CD4-positive, alpha-beta T cell treated with Interferon gamma for 1 hour (primary cell): ENCODE measurements at regions not wholly inside any gene's neighbourhood (a gene's known extent, or its start where the extent isn't known, plus 50 kb on each side); places are given as distances from the start of the nearest gene placed in this dataset.
"Not testable (repeated sequence)": the region's sequence is repeated elsewhere in the genome, so short reads cannot be mapped to it uniquely, and the experiment has no call there.

Source experiments
- DNase-seq: peaks from one replicate; pipeline ENCODE4 v3.0.0-alpha.2; 2020

DNA sequence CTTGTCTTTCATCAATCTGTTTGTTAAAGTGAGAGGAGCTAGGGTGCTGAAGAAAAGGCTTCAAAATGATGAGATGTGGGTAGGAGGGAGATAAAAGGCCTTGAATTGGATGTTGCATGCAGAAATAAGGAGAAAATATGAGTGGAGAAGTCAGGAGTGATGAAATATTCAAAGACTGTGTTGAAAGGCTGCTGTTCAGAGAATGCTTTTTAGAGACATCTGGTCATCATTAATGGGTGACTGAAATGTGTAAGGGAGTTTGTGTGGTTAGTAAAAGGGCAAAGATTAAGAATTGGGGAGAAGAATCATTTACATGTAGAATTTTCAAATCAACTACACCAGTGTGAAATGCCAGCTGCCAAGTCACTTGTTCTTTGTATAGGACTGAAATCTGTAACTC lies 383.9 kb downstream of the MAT2B start:
- no peak for DNase-seq

DNA sequence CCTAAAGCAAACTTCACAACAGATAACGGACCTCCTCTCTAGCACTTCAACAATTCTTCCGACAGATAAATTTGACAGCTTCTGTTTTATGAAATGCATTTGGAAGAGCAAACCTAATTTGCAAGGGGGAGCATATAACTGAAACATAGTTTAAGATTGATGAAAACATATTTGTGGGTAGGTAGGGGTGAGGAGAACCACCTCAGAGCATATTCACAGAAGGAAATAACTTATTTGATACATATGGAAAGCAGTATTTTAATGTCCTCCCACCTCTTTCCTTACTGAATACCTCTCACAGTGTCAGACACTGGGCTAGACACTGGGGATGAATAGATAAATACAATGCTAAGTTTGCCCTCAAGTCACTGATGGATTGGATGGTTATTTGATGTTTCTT lies 384.8 kb downstream of the MAT2B start:
- DNase-seq = no peak

DNA sequence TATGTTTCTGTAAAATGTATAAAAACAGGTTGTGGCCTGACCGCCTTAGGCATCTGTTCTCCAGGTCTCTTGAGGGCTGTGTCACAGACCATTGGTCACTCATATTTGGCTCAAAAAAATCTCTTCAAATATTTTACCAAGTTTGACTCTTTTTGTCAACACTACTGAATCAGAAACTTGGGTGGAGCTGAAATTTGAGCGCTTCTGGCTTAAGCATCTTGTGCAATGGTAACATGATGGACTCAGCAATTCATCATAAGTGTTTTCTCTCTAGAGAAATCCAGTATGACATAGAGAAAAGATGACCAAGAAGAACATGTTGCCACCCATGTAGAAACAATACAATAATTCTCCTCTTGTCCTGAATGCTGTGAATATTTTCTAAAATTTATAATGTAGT lies 387.9 kb downstream of the MAT2B start:
- DNase-seq = no peak

DNA sequence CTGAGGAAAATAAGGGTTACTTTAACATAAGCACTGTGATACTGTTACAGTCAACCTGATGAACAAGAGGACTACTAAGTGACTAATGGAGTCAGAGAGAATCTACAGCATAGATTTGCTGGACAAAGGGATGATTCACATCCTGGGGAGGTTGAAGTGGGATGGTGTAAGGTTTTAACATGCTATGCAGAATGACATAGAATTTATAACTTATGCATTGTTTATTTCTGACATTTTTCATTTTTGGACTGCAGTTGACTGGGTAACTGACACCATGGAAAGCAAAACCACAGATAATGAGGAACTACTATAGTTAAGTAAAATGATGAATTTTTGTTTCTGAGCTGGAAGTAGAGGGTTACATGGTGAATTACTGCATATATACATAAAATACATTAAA lies 389.2 kb downstream of the MAT2B start:
- DNase-seq = no peak

DNA sequence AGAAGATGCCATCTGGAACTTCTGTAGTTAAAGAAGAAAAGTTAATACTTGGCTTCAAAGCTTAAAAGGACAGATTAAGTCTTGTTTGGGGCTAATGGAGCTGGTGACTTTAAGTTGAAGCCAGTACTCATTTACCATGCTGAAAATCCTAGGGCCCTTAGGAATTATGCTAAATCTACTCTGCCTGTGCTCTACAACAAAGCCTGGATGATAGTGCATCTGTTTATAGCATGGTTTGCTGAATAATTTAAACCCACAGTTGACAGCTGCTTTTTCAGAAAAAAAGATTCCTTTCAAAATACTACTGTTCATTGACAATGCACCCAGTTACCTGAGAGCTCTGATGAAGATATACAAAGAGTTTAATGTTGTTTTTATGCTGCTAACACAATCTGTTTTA lies 393.5 kb downstream of the MAT2B start:
- DNase-seq = no peak

DNA sequence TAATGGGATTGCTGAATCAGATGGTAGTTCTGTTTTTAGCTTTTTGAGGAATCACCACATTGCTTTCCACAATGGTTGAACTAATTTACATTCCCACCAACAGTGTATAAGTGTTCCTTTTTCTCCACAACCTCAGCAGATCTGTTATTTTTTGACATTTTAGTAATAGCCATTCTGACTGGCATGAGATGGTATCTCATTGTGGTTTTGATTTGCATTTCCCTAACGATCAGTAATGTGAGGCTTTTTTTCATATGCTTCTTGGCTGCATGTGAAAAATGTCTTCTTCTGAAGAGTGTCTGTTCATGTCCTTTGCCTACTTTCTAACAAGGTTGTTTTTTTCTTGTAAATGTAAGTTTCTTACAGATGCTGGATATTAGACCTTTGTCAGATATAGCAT lies 402.4 kb downstream of the MAT2B start:
- not testable (repeated sequence) for DNase-seq

DNA sequence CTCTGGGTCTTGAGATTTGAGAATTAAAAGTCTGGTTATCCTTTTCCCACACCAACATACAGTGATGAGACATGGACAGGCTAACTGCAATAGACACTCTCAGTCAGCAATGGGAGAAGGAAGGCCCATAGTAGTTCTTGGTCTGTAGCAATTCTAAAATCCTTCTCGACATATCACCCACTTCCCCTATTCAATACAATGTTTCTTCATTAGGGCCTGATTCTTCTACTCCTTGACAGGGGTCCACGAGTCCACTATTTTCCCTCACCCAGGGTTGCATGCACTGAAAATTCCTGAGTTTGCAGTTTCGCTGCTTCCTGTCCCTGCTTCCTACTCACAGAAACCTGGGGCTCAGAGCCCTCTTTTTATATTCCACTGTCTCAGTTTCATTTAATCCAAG lies 402.8 kb downstream of the MAT2B start:
- no peak for DNase-seq

DNA sequence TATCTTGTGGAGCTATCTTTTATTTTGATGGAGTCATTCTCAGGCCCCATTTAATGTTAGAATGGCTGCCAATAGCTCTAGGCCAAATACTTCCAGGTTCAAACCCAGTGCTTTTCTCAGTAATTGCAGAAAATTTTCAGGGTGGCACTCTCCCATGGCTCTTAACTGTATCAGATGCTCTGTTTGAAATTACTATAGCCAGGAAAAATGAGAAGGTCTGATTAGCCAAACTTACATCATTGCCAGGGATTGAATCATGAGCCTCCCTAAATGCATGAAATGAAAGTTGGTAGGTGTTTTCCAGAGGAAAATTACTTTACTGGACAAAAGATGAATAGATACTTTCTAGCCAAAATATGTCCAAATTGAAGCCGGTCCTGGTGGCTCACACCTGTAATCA lies 404.8 kb downstream of the MAT2B start:
- DNase-seq = no peak

DNA sequence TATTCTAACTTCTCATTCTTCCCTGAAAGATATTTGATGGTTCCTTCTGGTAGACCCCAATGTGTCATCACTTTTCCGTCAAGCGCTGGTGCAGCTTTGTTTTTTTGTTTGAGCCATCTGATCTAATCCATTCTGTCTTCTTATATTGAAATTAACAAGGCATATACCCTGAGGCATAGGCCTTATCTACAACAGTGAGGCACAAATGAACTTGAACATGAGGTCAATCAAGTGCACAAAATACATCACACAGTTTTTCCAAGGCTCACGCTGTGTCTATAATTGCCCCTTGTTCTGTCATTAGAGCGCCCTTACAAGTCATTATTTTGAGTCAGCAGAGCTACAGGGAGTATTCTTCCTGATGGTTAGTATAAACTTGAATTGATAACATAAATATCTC lies 406.6 kb downstream of the MAT2B start:
- DNase-seq = no peak

DNA sequence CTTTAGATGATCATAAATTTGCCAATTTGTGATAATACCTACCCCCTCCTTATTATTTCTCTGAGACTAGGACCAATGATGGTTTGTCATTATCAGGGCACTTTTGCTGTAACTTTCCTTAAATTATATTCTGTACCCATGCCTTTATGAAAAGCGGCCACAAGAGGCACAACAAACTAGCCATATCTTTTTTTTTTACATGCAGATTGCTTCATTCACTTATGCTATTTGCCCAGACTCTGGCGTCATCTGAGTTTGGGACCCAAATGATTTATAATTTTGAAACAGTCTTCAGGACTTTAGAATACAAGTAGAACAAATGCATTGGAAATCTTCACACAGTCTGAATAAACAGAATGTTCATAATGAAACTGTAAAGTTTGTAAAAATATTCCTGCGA lies 408.1 kb downstream of the MAT2B start:
- DNase-seq = no peak

DNA sequence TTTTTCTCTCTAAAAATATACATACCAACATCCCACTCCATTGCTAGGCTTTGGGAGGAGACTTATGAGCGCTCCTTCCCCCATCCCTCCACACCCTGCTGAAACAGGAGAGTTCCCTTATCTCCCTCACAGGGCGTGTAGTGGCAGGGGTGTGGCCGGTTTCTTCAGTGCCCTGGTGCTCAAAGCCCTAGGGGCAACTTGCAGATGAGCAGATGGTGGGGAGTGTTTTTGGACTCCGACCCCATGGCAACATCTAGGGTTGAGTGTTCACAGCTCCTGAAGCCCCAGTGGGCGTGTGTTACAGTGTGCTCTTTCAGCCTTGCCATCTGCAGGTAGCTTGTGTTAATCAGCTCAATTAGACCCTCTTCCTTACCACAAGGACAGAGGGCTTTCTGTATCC lies 409.5 kb downstream of the MAT2B start:
- DNase-seq = peak; percentile 86

DNA sequence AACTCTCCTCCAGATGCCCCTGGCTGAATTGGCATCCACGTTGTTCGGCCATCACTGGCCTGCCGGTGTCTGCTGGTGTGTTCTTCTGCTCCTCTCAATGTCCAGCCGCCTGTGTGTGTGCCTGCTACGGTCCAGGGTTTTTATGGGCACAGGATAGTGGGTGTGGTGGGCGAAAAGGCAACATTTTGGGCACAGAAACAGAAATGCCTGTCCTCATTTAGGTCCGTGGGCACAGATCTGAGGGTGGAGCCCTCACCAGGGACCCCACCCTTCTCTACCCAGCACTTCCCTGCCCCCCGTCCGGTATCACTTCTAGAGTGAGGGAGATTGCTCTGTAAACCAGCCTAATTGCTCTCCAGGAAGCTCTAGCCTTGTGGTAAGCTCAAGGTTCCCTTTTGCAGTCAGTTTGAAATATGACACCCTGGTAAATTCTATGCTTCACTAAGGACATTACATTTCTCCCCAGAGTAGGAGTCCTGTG lies 410.1 kb downstream of the MAT2B start:
- DNase-seq = peak; percentile 70

DNA sequence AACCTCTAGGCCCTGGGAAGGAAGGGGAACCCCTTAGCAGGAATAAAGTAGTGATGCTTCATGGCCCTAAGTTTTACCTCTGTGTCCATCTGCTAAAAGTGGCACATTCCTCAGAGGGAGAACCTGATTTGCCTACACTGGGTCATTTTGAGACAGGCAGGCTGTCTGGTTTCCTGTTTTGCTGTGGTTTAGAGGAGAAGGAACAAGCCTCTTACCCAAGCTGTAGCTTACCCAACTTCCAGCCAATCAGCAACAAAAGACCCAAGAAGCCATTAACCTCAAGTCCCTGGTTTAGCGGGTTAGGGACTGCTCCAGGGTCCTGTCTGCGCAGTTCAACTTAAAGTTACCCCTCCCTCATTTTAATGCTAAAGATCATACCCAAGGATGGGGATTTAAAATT lies 411.0 kb downstream of the MAT2B start:
- DNase-seq = peak; percentile 75

DNA sequence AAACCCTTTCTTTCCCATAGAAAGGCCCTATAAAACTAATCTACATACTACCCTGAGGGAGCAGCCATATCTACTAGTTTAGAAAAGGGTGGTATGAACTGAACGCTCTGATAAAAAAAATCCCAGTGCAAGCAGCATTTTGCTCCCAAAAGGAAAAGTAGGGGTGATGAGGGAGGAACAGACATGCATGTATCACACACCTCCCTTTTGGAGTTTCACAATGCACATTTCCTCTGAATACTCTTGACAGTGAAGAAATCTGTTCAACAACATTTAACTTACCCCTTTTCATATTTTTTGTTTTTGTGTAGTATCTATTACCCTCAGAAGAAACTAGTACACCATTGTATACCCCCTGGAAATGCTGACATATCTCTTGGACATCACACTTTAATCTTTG lies 411.4 kb downstream of the MAT2B start:
- DNase-seq = no peak

DNA sequence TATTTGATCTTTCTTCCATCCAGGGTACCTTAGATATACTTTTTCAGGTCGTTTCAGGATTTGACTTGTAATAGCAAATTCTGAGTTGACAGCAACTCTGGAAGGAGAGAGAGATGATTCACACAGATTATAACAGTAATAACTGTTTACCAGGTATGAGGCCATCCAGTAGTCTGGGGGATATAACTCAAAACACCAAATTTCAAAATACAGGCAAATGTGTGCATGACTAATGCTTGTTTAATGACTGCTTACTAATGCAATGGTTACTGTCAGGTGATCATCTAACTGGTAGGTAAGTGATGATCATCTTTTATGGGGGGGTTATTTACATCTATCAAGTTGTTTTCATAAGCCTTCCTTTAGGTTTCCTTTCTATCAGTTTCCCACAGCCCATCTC lies 412.3 kb downstream of the MAT2B start:
- DNase-seq = no peak

DNA sequence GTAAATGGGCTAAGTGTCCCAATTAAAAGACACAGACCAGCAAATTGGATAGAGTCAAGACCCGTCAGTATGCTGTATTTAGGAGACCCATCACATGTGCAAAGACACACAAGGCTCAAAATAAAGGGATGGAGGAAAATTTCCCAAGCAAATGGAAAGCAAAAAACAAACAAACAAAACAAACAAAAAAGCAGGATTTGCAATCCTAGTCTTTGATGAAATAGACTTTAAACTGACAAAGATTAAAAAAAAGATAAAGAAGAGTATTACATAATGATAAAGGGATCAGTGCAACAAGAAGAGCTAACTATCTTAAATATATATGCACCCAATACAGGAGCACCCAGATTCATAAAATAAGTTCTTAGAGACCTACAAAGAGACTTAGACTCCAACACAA lies 429.6 kb downstream of the MAT2B start:
- not testable (repeated sequence) for DNase-seq

DNA sequence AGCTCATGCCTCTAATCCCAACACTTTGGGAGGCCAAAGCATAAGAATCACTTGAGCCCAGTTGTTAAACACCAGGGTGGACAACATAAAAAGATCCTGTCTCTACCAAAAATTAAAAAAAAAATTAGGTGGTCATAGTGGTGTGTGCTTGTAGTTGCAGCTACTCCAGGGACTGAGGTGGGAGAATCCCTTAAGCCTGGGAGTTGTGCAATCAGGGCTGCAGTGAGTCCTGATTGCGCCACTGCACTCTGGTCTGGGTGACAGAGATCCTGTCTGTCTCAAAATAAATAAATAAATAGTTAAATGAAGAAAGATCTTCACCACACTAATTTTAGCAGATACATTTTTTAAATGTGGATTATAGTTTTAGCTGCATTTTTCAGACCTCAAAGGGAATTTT lies 433.2 kb downstream of the MAT2B start:
- peak; percentile 31 for DNase-seq

DNA sequence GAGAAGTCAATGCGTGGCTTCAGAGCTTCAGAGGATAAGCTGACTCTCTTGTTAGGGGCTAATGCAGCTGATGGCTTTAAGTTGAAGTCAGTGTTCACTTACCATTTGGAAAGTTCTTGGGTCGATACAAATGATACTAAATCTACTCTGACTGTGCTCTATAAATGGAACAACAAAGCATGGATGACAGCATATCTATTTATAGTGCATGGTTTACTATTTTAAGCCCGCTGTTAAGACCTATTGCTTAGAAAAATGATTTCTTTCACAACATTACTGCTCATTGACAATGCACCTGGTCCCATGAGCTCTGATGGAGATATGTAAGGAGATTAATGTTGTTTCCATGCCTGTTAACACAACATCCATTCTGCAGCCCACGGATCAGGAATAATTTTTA lies 435.7 kb downstream of the MAT2B start:
- DNase-seq = no peak

DNA sequence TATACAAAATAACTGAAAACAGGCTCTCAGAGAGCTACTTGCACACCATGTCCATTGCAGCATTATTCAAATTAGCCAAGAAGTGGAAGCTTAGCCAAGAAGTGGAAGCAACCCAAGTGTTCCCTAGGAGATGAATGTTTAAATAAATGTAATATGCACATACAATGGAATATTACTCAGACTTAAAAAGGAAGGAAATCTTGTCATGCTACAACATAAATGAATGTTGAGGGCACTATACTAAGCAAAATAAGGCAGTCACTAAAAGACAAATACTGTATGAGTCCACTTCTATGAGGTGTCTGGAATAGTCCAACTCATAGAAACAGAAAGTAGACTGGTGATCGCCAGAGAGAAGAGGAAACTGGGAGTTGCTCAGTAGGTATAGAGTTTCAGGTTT lies 438.1 kb downstream of the MAT2B start:
- DNase-seq = no peak

DNA sequence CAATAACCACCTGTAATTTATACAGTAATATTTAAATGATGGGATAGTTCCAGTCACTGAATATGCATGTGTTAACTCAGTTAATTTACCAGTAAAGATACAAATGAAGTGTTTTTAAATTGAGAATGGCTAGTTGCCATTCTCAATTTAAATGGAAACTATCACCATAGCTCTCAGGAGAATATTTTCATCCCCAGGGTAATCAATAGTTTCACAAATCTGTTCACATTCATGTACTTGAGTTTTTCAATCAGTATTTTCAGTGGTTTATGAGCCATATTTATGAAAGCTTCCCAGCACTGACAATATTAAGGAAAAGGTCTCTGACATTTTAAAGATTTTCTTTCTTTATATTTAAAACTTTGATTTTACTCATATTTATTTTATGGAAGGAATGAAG lies 439.3 kb downstream of the MAT2B start:
- no peak for DNase-seq

DNA sequence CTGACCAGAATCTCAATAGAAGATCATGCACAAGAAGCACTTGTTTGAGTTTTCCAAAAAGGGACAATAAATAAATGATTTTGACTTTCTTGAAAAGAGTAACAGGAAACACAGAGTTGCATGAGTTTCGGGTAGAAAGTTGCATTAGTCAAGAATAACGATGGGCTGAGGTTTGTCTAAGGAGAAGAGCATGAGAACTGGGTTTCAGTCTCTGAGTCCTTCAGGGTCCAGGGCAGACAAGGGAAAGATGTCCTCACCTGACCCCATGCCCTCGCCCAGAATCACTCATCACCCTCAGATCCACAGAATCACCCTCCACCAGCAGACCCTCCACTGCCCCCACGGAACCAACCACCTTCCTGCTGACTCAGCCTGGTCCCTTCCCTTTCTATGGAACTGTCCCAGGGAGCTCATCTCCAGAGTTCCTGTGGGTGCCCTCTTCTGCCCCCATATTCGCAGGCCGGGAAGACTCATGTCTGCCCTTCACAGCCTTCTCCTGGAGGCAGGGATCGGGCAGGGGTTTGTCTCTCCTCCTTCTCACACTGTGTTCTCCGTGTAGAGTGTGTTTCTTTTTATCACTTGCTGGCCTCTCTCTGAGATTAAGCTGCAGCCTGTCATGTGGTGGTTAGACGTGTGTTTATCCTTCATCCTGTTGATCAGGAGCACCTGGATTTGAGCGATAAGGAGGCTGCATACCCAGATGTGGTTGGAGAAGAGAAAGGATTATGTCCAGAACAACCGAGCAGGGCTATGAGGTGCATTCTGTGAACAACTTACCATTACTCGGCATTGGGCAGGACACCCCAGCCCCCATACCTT lies 442.6 kb downstream of the MAT2B start:
- DNase-seq = no peak

DNA sequence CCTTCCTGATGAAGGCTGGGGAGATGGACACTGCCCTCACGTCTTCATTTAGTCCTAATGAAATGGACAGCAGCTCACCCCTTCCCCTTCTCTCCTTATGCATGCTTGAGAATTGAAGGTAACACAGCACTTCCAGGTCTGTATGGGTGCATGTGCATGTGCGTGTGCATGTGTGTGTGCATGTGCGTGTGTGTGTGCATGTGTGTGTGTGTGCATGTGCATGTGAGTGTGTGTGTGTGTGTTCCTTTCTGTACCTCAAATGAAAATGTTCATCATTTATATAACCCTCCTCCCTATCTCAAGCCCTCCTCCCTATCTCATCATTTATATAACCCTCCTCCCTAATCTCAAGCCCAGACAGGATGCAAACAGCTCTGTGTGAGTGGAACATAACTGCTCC lies 444.8 kb downstream of the MAT2B start:
- no peak for DNase-seq

DNA sequence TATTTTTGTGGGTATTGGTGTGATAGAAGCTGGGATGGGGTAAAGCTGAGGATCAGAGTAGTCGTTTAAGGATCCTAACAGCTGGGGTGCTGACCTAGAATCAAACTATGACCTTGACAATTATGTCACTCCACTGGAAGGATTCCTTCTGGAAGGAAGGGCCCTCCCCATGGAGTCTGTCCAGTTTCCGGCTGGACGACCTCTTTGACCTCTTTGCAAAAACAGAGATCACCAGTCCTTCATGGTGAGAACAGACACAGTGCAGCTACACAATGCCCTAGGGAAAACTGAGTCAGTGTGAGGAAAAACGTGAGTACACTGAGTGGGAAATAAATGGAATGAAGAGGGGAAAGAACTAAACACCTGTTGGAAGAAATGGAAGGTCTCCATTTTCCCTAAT lies 445.6 kb downstream of the MAT2B start:
- DNase-seq = no peak

DNA sequence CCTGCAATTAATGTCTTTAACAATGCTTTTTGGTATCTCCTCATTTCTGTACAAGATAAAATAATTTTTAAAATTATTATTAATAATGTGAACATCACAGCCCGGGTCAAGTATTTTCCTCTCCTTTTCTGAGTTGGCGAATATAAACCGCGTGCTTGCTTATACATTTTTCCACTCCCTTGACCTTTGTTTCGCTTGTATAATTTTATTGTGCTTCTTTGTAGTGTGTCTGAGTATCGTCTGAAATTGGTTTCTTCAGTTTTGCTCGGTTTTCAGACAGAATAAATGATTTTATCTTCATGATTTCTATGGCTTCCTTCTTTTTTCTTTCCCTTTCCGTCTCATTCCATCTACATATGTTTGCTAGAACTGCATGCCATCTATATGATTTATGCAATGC lies 448.5 kb downstream of the MAT2B start:
- DNase-seq = no peak

DNA sequence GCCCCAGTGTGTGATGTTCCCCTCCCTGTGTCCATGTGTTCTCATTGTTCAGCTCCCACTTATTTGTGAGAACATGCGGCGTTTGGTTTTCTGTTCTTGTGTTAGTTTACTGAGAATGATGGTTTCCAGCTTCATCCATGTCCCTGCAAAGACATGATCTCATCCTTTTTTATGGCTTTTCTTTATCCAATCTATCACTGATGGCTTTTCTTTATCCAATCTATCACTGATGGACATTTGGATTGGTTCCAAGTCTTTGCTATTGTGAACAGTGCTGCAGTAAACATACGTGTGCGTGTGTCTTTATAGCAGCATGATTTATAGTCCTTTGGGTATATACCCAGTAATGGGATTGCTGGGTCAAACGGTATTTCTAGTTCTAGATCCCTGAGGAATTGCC lies 455.8 kb downstream of the MAT2B start:
- not testable (repeated sequence) for DNase-seq
